Ovary (tissue), 3 donors: ENCODE measurements at regions not wholly inside any gene's neighbourhood (a gene's known extent, or its start where the extent isn't known, plus 50 kb on each side); places are given as distances from the start of the nearest gene placed in this dataset.

Experiments used
- POLR2A ChIP-seq: fragments of 450-650 bp; IDR thresholded peaks from one replicate; pipeline ENCODE4 v1.6.1; 2017; ENCODE audit warnings: antibody characterized with exemption, mild to moderate bottlenecking, moderate library complexity
- TF ChIP-seq, protein P1 (sequence below), 3 donors: fragments of 450-650 bp in 2 of 3; fragments of 200-600 bp in 1 of 3; IDR thresholded peaks; one replicate each; pipeline versions ENCODE4 v1.5.1 to v1.8.0; 2016 to 2022; ENCODE audit warnings: antibody characterized with exemption in 3 of 3, mild to moderate bottlenecking in 1 of 3
- donor health status: DM: no; HTN: no; CAD: no.

DNA sequence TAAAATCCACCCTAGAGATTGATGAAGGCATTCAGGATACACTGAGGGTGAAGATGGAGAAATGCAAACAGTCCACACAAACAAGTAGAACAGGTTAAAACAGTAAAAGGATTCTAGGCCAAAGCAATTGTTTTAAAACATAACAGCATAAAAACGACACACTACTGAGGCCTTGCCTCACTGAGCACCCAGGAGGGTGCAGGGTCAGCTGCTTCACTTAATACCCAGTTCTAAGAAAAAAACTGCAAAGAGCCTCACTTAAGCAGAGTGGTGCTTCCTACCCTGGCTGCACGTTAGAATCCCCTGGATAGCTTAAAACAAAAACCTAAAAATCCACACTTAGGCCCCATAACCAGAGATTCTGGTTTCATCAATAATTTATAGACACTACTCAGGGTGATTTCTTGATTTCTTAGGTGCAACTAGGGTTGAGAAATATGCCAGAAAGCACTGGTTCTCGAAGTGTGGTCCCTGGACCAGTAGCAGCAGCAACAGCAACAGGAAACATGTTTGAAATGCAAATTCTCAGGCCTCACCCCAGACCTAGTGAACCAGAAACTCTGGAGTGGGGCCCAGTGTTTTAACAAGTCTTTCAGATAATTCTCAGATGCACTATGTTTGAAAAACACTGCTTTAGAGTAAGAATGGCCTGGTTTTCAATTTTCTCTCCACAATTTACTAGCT is 279.1 kb downstream of the ZEB2 start:
- TF ChIP-seq POLR2A, result no peak
- TF ChIP-seq, protein P1, sequence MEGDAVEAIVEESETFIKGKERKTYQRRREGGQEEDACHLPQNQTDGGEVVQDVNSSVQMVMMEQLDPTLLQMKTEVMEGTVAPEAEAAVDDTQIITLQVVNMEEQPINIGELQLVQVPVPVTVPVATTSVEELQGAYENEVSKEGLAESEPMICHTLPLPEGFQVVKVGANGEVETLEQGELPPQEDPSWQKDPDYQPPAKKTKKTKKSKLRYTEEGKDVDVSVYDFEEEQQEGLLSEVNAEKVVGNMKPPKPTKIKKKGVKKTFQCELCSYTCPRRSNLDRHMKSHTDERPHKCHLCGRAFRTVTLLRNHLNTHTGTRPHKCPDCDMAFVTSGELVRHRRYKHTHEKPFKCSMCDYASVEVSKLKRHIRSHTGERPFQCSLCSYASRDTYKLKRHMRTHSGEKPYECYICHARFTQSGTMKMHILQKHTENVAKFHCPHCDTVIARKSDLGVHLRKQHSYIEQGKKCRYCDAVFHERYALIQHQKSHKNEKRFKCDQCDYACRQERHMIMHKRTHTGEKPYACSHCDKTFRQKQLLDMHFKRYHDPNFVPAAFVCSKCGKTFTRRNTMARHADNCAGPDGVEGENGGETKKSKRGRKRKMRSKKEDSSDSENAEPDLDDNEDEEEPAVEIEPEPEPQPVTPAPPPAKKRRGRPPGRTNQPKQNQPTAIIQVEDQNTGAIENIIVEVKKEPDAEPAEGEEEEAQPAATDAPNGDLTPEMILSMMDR (IDR thresholded peaks at IDR 0.05), result no peak
